Activated CD4-positive, alpha-beta T cell treated with anti-CD3 and anti-CD28 coated beads, Interleukin-2, amount 50 U/mL, for 16 hours (primary cell): ENCODE measurements at regions not wholly inside any gene's neighbourhood (a gene's known extent, or its start where the extent isn't known, plus 50 kb on each side); places are given as distances from the start of the nearest gene placed in this dataset.
"Not testable (repeated sequence)": the region's sequence is repeated elsewhere in the genome, so short reads cannot be mapped to it uniquely, and the experiment has no call there.

Experiments used
- DNase-seq: peaks from one replicate; pipeline ENCODE4 v3.0.0-alpha.2; 2020

DNA sequence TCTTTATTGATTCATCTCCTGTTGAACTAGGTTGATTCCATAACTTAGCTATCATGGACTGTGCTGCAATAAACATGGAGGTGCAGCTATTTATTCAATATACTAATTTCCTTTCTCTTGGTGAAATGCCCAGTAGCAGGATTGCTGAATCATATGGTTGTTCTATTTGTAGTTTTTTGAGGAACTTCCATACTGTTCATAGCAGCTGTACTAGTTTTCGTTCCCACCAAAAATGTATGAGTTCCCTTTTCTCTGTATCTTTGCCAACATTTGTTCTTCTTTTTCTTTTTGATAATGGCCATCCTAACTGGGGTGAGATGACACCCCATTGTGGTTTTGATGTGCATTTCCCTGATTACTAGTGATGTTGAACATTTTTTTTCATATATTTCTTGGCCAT is 87.2 kb upstream of the NAV2 start:
- DNase-seq: no peak

DNA sequence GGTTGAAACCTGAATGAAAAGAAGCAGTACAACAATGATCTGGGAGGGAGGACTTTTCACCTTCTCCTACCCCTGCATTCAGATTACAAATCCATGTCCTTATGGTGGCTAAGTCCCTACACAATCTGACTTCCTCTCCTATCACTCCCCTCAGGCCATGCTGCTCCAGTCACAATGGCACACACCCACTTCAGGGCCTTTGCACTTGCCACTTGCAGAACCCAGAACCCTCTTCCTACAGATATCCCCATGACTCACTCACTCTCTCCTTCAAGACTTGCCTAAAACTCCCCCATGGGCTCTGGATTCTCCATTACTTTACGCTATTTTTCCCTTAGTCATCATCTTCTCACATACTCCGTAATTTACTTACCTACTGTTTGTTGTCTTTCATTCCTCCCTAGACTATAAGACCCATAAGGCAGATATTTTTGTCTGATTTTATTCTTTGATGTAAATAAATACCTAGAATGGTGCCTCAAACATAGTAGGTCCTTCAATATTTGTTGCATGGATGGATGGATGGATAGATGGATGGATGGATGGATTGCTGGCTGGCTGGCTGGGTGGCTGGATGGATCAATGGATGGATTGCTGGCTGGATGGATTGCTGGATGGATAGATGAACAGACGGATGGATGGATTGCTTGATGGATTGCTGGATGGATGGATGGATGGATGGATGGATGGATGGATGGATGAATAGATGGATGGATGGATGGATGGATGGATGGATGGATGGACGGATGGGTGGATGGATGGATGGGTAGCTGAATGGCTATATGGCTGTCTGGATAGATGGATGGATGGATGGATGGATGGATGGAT is 94.7 kb upstream of the NAV2 start:
- no peak for DNase-seq

DNA sequence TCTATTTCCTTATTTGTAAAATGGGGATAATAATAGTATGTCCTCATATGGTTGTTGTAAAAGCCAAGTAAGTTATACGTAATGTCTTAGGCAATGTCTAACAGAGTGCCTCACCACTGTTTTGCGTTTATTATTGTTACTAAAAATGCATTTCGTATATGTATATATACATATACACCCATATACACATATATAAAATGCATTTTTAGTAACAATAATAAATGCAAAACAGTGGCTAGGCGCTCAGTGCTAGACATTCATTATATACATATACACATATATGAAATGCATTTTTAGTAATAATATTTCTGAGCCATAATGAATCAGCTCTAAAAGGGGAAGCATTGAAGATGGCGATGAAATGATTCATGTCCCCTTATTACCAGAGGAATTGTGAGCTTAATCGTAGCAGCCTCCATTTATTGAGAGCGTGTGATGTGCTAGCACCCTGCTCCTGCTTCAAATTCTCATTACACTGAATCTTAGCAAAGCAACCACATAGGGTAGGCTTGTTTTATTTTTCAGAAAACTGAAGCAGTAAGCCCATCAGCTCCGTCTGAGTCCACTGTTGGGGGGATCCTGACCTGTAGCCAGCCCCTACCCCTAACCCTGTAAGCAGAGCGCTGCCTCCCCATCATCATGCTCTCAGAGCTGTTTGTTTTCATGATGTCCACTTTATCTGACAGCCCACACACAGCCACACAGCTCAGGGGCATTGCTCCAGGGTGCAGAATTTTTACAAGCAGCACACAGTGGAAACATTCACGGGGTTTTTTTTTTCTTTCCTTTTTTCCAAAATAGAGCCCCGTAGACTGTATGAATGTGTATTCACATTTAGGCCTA is 97.1 kb upstream of the NAV2 start:
- no peak for DNase-seq

DNA sequence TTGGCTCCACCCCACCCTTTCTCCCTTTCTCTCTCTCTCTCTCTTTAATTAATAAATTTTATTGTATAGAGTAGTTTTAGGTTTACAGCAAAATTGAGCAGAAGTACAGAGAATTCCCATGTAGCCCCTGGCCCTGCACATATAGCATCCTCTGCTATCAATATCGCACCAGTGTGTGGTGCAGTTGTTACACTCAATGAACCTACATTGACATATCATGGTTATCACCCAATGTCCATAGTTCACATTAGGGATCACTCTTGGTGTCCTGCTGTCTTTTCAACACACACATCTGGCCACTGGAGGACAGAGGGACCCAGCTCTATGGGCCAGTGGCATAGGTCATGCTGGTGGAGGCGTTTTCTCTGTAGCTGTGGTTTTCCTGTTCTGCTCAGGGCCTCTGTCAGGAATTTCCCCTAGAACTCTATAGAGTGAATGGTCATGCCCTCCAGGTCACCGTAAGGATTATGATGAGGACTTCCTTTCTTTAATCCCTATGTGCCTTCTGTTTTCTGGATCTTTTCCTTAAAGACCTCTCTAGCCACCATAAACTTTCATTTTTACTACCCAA is 98.2 kb upstream of the NAV2 start:
- DNase-seq: no peak

DNA sequence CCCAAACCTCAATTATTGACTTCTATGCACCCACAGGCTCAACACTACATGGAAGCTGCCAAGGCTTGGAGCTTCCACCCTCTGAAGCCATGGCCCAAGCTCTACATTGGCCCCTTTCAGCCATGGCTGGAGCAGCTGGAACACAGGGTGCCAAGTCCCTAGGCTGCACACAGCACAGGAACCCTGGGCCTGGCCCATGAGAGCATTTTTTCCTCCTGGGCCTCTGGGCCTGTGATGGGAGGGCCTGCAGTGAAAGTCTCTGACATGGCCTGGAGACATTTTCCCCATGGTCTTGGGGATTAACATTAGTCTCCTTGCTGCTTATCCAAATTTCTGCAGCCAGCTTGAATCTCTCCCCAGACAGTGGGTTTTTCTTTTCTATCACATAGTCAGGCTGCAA is 100.6 kb upstream of the NAV2 start:
- DNase-seq: not testable (repeated sequence)

DNA sequence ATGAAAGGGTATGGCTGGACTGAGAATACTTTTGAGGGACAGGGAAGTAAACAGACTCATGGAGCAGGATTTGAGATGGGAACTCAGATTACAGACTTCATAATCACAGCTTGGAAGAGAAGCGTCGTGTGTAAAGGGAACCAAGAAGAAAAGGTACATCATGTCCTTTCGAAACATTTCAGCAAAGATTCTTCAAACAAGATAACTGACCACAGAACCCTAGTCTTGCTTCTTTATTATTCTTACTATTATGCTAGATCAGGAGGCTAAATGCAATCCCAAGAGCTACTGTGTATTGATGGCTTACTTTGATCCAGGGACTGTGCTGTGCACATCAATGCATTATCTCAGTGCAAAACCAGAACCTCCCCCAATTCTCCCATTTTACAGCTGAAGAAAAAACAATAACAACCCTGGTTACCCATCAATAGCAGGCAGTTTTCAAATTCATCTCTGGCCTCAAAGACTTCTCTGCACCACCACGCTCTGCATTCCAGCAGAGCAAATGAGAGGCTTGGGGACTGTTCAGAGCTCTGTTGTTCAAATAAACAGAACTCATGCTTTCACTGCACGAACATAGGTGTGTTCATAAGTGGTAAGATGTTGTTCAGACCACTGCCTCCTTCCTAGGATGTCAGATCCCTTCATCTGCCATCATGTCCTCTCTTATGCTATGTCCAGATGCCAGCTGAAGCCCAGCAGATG is 104.8 kb upstream of the NAV2 start:
- DNase-seq: no peak

DNA sequence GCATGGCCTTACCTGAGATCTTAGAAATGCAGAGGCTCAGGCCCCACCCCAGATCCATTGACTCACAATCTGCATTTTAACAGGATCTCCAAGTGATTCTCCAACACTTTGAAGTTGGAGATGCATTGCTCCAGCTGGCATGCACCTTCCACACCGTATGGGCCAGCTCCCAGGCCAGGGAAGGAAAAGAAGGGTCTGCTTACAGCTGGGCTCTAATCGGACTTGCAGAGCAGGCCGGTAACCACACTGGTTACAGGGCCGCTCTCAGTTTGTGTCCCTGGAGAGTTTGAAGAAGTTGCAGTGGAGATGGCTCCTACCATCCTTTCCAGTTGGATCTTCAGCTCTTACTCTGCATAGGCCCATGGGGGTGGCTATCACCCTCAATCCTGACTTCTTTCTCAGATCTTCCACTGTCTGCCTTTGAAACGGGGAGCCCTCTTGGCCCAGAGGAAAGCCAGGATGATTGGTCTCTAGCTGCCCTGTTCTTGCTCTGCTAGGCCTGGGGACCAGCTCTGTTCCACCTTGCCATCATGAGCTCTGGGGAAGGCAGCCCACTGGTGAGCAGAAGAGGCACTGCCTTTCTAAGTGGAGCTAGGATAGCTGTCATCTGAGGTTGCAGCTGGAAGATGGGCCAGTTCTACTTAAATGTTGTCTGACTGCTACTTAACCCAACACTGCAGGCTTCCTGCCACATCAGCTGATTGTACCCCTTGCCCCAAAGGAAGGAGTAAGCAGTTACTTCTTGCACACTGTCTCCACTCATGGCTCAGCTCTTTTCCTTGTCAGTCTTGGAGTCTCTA is 105.6 kb upstream of the NAV2 start:
- no peak for DNase-seq

DNA sequence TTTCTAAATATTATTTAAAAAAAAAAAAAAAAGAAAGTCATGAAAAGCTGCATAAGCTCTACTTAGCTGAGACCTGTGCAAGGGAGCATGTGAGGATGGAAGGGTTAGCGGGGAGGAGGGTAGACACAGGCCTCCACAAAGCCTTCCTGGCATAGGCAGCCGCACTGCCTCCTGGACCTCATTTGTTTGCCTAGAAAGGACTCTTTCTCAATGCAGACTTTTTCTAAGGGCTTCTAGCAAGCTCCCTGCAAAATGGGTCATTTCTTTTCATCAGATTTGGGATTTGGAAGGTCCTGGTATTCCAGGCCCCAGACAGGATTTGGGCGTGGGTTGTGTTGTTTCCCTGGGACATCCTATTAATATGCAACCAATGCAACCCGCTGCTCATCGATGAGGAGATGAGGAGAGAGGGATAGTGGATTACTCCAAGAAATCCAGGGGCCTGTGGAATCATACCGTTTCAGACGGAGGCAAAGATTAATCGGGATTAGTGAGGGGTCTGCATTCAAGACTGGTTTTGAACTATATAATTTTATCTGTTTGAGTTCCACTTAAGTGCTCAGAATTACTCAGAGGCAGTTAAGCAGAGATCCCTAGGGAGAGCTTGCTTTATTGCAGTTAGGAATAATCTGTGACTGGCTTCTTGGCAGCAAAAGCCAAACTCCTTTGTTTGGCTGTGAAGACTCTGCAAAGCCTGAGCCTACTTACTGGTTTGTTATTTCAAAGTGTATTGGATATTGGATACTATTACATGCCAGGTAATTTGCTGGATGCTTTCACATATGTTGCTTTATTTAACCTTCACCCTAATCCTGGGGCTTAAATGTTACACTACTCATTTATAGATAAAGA is 106.9 kb upstream of the NAV2 start:
- no peak for DNase-seq

DNA sequence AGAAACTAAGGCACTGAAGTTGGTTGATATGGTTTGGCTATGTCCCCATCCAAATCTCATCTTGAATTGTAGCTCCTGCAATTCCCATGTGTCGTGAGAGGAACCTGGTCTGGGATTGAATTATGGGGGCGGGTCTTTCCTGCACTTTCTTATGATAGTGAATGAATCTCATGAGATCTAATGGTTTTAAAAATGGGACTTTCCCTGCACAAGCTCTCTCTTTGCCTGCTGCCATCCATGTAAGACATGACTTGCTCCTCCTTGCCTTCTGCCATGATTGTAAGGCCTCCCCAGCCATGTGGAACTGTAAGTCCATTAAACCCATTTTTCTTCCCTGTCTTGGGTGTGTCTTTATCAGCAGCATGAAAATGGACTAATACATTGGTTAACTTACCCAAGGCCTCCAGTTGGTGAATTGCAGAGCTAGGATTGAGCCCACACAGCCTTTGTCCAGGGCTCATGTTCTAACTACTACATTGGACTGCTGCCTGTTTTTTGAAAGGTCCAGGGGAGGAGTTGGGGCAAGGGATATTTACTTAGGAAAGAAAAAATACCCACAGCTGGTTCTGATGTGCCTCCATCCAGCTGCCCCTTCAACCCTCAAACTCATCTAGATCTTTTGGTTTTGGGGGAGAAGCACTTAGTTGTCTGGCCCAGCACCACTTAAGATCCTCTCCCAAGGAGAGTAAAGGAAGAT is 107.8 kb upstream of the NAV2 start:
- DNase-seq: no peak

DNA sequence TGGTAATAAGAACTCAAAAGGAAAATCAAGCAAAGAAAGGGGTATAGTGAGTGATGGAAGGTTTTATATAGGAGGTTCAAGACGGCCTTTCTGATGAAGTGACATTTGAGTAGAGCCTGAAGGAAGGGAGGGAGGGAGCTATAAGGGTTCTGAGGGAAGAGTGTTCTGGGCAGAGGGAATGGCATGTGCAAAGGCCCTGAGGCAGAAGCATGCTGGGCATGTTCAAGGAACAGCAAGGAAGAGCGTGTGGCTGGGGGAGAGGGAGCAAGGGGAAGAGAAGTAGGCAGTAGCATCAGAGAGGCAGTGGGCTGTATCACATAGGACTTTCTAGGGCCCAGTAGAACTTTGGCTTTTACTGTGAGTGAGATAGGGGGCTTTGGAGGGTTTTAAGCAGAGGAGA is 108.9 kb upstream of the NAV2 start:
- no peak for DNase-seq

DNA sequence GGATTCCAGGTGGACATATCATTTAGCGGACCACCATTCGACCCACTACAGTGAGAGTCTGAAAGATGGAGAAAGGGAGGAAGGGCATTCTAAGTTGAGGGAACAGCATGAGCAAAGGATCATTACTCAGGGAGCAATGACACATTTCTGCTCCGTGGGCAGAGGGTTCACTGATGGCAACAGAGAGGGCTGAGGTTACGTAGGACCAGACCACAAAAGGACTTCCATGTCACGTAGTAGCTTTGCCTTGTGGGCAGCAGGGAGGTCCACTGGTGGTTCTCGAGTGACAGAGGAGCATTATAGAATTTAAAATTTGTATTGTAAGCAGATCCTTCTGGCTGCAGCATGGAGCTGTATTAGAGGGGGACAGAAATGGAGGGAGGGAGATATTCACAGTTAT is 109.7 kb upstream of the NAV2 start:
- no peak for DNase-seq

DNA sequence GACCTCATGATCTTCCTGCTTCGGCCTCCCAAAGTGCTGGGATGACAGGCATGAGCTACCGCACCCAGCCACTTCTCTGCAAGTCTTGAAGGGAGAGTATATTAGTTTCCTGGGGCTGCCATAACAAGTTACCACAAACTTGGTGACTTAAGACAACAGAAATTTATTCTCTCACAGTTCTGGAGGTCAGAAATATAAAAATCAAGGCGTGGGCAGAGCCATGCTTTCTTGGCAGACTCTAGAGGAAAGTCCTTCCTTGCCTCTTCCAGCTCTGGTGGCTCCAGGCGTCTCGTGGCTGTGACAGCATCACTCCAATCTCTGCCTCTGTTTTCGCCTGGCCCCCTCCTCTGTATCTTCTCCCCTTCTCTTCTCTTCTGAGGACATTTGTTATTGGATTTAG is 110.2 kb upstream of the NAV2 start:
- no peak for DNase-seq

DNA sequence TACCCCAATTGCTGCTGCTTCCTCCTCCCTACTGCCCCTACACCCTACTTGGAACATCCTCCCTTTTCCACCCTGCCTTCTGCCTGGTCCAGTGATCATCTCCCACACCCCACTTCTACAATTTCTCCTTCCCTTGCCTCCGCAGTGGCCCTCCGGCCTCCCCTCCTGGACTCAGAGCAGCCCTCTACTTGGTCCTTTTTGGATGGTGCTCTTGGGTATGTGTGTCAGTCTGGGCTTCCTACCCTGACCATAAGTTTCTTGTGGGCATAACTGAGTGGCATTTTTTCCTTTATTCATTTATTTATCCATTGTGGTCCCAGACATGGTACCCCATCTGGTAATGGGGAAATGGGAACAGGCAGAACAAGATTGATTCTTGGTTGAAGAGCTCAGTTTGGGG is 111.4 kb upstream of the NAV2 start:
- DNase-seq: no peak

DNA sequence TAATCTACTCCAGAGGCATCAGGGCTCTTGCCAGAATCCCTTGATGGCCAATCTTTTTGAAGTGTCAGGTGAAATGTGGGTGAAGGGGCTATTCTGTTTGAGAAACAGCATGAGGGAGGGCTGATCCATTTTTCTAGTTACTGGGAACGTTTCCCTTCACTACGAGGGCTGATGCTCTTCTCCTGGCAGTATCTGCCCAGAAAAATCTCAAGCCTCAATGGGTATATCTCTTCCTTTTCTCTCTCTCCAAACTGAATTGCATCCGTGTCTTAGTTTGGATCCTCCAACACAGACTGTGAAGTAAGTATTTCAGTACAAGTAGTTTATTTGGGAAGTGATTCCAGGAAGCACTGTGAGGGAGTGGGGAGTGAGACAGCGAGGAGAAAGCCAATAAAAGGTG is 113.0 kb upstream of the NAV2 start:
- DNase-seq: no peak

DNA sequence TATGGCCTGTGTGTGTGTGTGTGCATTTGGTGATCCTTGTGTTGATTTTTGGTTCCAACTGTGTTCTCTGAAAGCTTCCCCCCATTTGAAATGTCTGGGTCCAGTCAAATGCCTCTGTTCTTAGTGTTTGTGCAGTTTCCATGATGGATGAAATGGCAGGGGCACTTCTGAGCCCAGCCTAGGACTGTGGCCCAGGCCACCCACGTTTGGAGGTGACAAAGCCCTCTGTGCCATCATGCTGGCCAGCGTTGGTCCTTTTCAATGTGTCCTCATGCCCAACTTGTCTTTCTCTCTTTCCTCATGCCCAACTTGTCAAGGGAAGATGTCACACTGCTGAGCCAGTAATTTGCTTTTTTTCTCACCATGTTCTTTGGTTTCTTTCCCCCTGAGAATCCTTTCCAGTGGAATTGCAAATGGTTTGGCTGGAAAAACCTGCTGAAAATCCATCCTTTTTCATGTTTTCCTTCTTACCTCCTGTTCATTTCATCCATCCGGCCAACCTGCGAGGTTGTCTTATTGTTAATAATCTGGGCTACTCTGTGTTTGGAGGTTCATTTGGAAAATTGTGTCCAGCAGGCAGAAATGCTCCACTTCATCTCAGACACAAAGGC is 113.7 kb upstream of the NAV2 start:
- DNase-seq: no peak

DNA sequence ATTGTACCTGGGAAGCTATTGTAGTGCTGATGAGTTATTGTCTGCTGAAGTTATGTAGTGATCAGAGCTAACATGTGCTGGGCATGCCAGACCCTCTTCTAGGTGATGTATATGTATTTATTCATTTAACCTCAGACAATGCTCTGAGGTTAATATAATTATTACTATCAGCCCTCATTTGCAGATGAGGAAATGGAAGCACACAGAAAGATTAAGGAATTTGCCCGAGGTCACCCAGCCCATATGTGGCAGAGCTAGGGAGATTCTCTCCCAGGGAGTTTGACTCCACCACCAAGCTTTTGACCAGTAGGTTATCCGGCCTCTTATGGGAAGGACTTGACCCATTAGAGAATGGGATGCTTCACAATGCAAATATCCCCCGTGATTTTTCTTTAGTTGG is 114.2 kb upstream of the NAV2 start:
- DNase-seq: no peak

DNA sequence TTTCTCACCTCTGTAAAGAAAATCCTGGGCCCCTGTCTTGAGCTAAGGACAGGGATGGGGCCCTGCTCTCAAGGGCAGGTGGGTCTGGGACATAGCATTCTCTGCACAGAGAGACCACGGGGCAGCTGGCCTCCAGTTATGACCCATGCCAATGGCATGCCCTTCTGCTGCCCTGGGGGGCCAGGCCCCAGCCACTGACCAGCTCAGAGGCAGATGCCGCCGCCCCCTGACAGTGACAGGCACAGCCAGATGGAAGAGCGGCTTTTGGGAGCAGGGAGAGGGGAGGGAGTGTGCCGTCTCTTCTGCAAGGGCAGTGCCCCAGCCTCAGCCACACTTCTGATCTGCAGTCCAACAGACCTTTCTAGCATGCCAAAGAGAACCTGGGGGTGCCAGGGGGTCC is 114.8 kb upstream of the NAV2 start:
- no peak for DNase-seq

DNA sequence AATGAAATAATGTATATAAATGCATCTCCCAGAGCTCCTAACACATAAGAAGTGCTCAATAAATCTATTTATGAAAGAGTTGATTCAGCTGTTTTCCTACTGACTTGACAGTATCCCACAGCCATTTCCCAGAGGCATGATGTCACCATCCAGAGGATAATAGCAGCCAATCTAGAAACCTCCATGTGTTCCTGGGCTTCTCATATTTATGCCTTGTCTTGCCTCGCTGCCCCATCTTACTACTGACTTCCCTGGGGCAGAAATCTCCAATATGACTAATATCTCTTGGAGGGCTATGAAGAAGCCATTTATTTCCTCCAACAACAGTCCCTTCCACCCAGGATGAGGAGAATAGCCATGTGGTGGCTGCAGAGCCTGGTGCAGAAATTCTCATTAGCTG is 115.4 kb upstream of the NAV2 start:
- DNase-seq: no peak

DNA sequence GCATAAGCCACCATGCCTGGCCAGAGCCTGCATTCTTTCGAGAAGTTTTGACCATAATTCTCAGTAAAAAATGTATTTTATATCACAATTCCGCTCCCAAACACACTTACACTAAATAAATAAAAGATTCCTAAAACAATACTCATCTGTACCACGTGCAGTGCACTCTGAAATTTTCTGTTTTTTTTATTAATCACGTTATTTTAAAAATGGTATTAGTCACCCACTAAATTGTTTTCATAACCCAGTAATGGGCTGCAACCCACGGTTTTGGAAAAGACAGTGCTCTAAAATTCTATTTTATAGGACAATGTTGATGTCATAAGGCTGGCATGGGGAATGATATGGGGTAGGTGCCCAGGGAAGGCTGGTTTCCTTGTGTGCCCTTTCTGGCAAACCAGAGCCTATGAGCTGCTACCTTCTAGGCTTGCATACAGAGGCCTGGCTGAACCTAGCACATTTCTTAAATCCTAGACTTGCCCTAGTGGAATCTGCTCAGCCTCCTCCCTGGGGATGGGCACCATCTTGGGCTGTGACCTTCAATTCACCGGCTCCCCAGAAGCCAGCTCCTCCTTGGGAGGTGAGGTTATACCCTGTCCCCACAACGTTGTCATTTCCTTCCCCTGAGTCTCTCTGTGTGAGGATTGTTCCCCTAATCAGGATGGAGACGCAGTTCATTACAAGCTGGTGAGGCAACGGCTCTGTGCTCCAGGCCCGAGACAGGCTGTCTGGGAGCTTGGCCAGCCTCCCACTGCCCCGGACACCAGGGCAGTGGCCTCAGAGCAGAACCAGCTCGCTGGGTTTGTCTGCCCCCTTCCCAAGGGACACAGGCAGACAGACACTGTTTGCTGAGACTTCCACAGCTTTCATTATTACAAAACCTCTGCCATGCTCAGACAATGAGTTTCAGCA is 116.5 kb upstream of the NAV2 start:
- no peak for DNase-seq
